Type B pancreatic cell (in vitro differentiated cells): ENCODE measurements at regions not wholly inside any gene's neighbourhood (a gene's known extent, or its start where the extent isn't known, plus 50 kb on each side); places are given as distances from the start of the nearest gene placed in this dataset.

Source experiments
- DNase-seq: peaks from one replicate; pipeline ENCODE4 v3.0.0; 2021; ENCODE audit warnings: mixed read lengths; ENCODE audit not compliant: unreplicated experiment; ENCODE audit errors: extremely low spot score
- H3K27ac Mint-ChIP-seq: 2 replicates; pipeline ENCODE4 v1.8.0; 2021; ENCODE audit warnings: mild to moderate bottlenecking, mixed read lengths
- H3K27me3 Mint-ChIP-seq: 2 replicates; pipeline ENCODE4 v1.8.0; 2021; ENCODE audit warnings: mixed read lengths
- H3K36me3 Mint-ChIP-seq: 2 replicates; pipeline ENCODE4 v1.8.0; 2021; ENCODE audit warnings: mixed read lengths
- H3K4me1 Mint-ChIP-seq: one replicate; pipeline ENCODE4 v1.8.0; 2021; ENCODE audit warnings: mixed read lengths; ENCODE audit not compliant: unreplicated experiment
- H3K4me3 Mint-ChIP-seq: 2 replicates; pipeline ENCODE4 v1.8.0; 2021; ENCODE audit warnings: mild to moderate bottlenecking, mixed read lengths
- H3K9me3 Mint-ChIP-seq: 2 replicates; pipeline ENCODE4 v1.8.0; 2021; ENCODE audit warnings: mixed read lengths
- CTCF ChIP-seq: fragments of 200-600 bp; sonication (generic); conservative IDR thresholded peaks from 2 replicates; pipeline ENCODE4 v1.5.0; 2021; ENCODE audit warnings: antibody characterized with exemption, mild to moderate bottlenecking

GRCh38 chr22:20637750-20638506 lies 130.5 kb downstream of the MED15 start:
- Mint-ChIP-seq H3K4me3 (no peak overlapping the region), H3K36me3 (no peaks in the 10 kb centered on the region), H3K27me3 (peaks cover 17% of the 10 kb centered on the region), H3K4me1 (peaks cover 1% of the 10 kb centered on the region), H3K9me3 (no peaks in the 10 kb centered on the region), H3K27ac (no peak overlapping the region)
- no peak for DNase-seq
- TF ChIP-seq CTCF, result no peak

- H3K4me3 Mint-ChIP-seq, result no peak overlapping the region
- TF ChIP-seq CTCF, result no peak
- H3K27ac Mint-ChIP-seq, result no peak overlapping the region
- no peaks in the 10 kb centered on the region for H3K9me3 Mint-ChIP-seq
- peaks cover 17% of the 10 kb centered on the region for H3K27me3 Mint-ChIP-seq
- no peaks in the 10 kb centered on the region for H3K4me1 Mint-ChIP-seq
- no peaks in the 10 kb centered on the region for H3K36me3 Mint-ChIP-seq
- no peak for DNase-seq
Observed at GRCh38 chr22:20638507-20638870, 131.1 kb downstream of the MED15 start.

- no peak for TF ChIP-seq CTCF
- Mint-ChIP-seq H3K4me1 (no peaks in the 10 kb centered on the region), H3K27ac (no peak overlapping the region), H3K36me3 (no peaks in the 10 kb centered on the region), H3K9me3 (no peaks in the 10 kb centered on the region), H3K27me3 (peaks cover 17% of the 10 kb centered on the region), H3K4me3 (no peak overlapping the region)
- DNase-seq, result no peak
Observed at GRCh38 chr22:20639343-20639742, 131.9 kb downstream of the MED15 start.

GRCh38 chr22:20639750-20640149 lies 132.3 kb downstream of the MED15 start:
- no peaks in the 10 kb centered on the region for H3K36me3 Mint-ChIP-seq
- H3K27me3 Mint-ChIP-seq, result peaks cover 17% of the 10 kb centered on the region
- no peaks in the 10 kb centered on the region for H3K9me3 Mint-ChIP-seq
- DNase-seq, result no peak
- no peak overlapping the region for H3K4me3 Mint-ChIP-seq
- H3K4me1 Mint-ChIP-seq, result no peaks in the 10 kb centered on the region
- H3K27ac Mint-ChIP-seq, result no peak overlapping the region
- no peak for TF ChIP-seq CTCF

GRCh38 chr22:20641198-20641892 lies 132.6 kb upstream of the SERPIND1 start:
- no peaks in the 10 kb centered on the region for H3K36me3 Mint-ChIP-seq
- H3K4me3 Mint-ChIP-seq, result no peak overlapping the region

More at GRCh38 chr22:20641198-20641892, 132.6 kb upstream of the SERPIND1 start:
- H3K9me3 Mint-ChIP-seq, result no peaks in the 10 kb centered on the region
- no peak for TF ChIP-seq CTCF
- no peak overlapping the region for H3K27ac Mint-ChIP-seq
- H3K27me3 Mint-ChIP-seq, result peaks cover 17% of the 10 kb centered on the region
- no peak for DNase-seq
- H3K4me1 Mint-ChIP-seq, result no peaks in the 10 kb centered on the region
